ENCODE measurements at regions not wholly inside any gene's neighbourhood (a gene's known extent, or its start where the extent isn't known, plus 50 kb on each side); places are given as distances from the start of the nearest gene placed in this dataset.

DNA sequence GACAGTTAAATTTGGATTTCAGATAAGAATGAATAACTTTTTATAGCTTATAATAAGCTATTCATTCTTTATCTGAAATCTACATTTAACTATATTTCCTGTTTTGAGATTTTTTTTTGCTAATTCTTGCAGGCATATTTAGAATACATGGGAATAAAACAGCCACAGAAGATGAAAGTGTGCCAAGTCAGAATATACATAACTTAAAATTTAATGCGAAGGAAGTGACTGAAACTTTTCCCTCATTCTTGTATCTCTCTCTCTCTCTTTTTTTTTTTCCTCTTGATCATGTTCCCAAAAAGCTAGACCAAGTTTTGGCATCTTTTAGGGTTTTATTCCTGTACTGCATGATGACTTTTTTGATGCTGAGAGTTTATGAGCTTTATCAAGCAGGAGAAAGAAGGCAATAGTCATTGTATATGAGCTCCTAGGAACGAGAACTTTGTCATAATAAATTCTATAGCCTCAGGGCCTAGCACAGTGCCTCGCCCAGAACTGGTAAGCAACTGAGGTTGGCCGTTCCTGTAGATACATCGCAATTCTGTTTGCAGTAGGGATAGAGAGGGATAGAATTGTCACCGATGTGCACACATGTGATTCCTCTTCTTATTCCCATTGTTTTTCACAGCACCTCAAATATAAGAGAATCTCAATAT is 205.2 kb downstream of the MYLK4 start:
- TF ChIP-seq, protein P1, sequence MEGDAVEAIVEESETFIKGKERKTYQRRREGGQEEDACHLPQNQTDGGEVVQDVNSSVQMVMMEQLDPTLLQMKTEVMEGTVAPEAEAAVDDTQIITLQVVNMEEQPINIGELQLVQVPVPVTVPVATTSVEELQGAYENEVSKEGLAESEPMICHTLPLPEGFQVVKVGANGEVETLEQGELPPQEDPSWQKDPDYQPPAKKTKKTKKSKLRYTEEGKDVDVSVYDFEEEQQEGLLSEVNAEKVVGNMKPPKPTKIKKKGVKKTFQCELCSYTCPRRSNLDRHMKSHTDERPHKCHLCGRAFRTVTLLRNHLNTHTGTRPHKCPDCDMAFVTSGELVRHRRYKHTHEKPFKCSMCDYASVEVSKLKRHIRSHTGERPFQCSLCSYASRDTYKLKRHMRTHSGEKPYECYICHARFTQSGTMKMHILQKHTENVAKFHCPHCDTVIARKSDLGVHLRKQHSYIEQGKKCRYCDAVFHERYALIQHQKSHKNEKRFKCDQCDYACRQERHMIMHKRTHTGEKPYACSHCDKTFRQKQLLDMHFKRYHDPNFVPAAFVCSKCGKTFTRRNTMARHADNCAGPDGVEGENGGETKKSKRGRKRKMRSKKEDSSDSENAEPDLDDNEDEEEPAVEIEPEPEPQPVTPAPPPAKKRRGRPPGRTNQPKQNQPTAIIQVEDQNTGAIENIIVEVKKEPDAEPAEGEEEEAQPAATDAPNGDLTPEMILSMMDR (IDR thresholded peaks at IDR 0.05 in 8 of 11, conservative IDR thresholded peaks at IDR 0.05 in 3 of 11), result no peak
- no peak for TF ChIP-seq POLR2A (IDR thresholded peaks at IDR 0.05)
